Esophagus squamous epithelium (tissue), 5 donors: ENCODE measurements at regions not wholly inside any gene's neighbourhood (a gene's known extent, or its start where the extent isn't known, plus 50 kb on each side); places are given as distances from the start of the nearest gene placed in this dataset.

ENCODE experiments used
- DNase-seq: peaks from one replicate; lab custom pipeline; 2025; lab: John Stamatoyannopoulos, UW
- H3K27ac ChIP-seq, 4 donors: fragments of 200-600 bp; sonication (generic); one replicate each; pipeline ENCODE4 v1.5.1; 2016 to 2019; ENCODE audit warnings: mild to moderate bottlenecking in 1 of 4
- H3K27me3 ChIP-seq, 4 donors: fragments of 200-600 bp; sonication (generic); 1 replicate in 3 of 4; 2 replicates in 1 of 4; pipeline versions ENCODE4 v1.5.1 to v1.6.0; 2017 to 2021; ENCODE audit warnings: antibody characterized with exemption in 1 of 4
- H3K36me3 ChIP-seq, 3 donors: fragments of 200-600 bp; sonication (generic); one replicate each; pipeline ENCODE4 v1.5.1; 2016 to 2019
- H3K4me1 ChIP-seq, 3 donors: fragments of 200-600 bp; sonication (generic); one replicate each; pipeline ENCODE4 v1.5.1; 2017 to 2019
- H3K4me3 ChIP-seq, 4 donors: fragments of 200-600 bp; sonication (generic); 1 replicate in 3 of 4; 2 replicates in 1 of 4; pipeline ENCODE4 v1.5.1; 2016 to 2019; ENCODE audit warnings: mild to moderate bottlenecking in 2 of 4, moderate library complexity in 1 of 4
- H3K9me3 ChIP-seq, 3 donors: fragments of 200-600 bp; sonication (generic); one replicate each; pipeline ENCODE4 v1.5.1; 2016 to 2019
- CTCF ChIP-seq, 6 experiments: fragments of 450-650 bp in 4 of 6; fragments of 200-600 bp in 2 of 6; sonication (generic) in 2 of 6; IDR thresholded peaks; one replicate each; pipeline ENCODE4 v1.5.1; 2016 to 2019; ENCODE audit warnings: antibody characterized with exemption in 6 of 6, mild to moderate bottlenecking in 4 of 6, moderate library complexity in 4 of 6
- POLR2A ChIP-seq, 4 donors: fragments of 450-650 bp; IDR thresholded peaks; one replicate each; pipeline ENCODE4 v1.6.1; 2017; ENCODE audit warnings: antibody characterized with exemption in 4 of 4, mild to moderate bottlenecking in 4 of 4, moderate library complexity in 3 of 4
- WGBS, 2 donors: methylation state at CpG; one replicate each; pipeline ENCODE4 v1.1.5; 2018; 5-methylcytosine and 5-hydroxymethylcytosine counted together
- intact Hi-C: fragments of 100-400 bp; cut with DNase I; formaldehyde crosslinking; loops from one replicate; pipeline ENCODE4 v1.15.0; 2022
- donor health status: DM: yes; HTN: yes; CAD: no.

GRCh38 chr3:194218646-194219453, 82.9 kb downstream of the HES1 start:
- intact Hi-C loops = no loop called here
- peaks cover 0 to 11% (median 0%) of the 10 kb centered on the region in 3 donors for H3K4me1 ChIP-seq
- no peak overlapping the region for H3K4me3 ChIP-seq
- no peak for DNase-seq
- no peaks in the 10 kb centered on the region for H3K9me3 ChIP-seq
- 77 to 89% methylated on average over 11 to 12 of the region's 13 CpGs for WGBS, 2 donors
- H3K36me3 ChIP-seq = no peaks in the 10 kb centered on the region
- TF ChIP-seq POLR2A (IDR thresholded peaks at IDR 0.05) = no peak
- no peak for TF ChIP-seq CTCF (IDR thresholded peaks at IDR 0.05)
- H3K27ac ChIP-seq = no peak overlapping the region
- H3K27me3 ChIP-seq = peaks cover 0 to 5% (median 0%) of the 10 kb centered on the region in 4 donors

- Histone ChIP-seq H3K27ac (no peak overlapping the region), H3K4me1 (peaks cover 0 to 22% (median 0%) of the 10 kb centered on the region in 3 donors), H3K27me3 (peaks cover 0 to 6% (median 0%) of the 10 kb centered on the region in 4 donors), H3K36me3 (no peaks in the 10 kb centered on the region), H3K9me3 (no peaks in the 10 kb centered on the region), H3K4me3 (no peak overlapping the region)
- WGBS, 2 donors = 89 to 91% methylated on average over 10 of the region's 10 CpGs
- intact Hi-C loops = no loop called here
- no peak for DNase-seq
- TF ChIP-seq POLR2A (IDR thresholded peaks at IDR 0.05) = no peak
- TF ChIP-seq CTCF (IDR thresholded peaks at IDR 0.05) = no peak
These were observed 84.0 kb downstream of the HES1 start for GRCh38 chr3:194219826-194220410.

- no peak for DNase-seq
- intact Hi-C loops = no loop called here
- WGBS, 2 donors = 88% methylated on average over 8 of the region's 8 CpGs
- Histone ChIP-seq H3K27ac (peak overlapping the region in 1 of 4 donors; percentile 30), H3K9me3 (no peaks in the 10 kb centered on the region), H3K36me3 (no peaks in the 10 kb centered on the region), H3K4me1 (peaks cover 0 to 32% (median 6%) of the 10 kb centered on the region in 3 donors), H3K4me3 (no peak overlapping the region), H3K27me3 (peaks cover 0 to 16% (median 0%) of the 10 kb centered on the region in 4 donors)
- TF ChIP-seq CTCF (IDR thresholded peaks at IDR 0.05) = no peak
- TF ChIP-seq POLR2A (IDR thresholded peaks at IDR 0.05) = no peak
These were observed 85.0 kb downstream of the HES1 start for GRCh38 chr3:194220901-194221326.

GRCh38 chr3:194221336-194221735, 85.4 kb downstream of the HES1 start:
- no peak for DNase-seq
- H3K27me3 ChIP-seq = peaks cover 0 to 17% (median 0%) of the 10 kb centered on the region in 4 donors
- peaks cover 0 to 34% (median 6%) of the 10 kb centered on the region in 3 donors for H3K4me1 ChIP-seq
- TF ChIP-seq CTCF (IDR thresholded peaks at IDR 0.05) = no peak
- TF ChIP-seq POLR2A (IDR thresholded peaks at IDR 0.05) = no peak
- no peaks in the 10 kb centered on the region for H3K36me3 ChIP-seq
- no peaks in the 10 kb centered on the region for H3K9me3 ChIP-seq
- H3K27ac ChIP-seq = peak overlapping the region in 1 of 4 donors; percentile 30
- 60 to 89% methylated on average over 3 to 4 of the region's 4 CpGs for WGBS, 2 donors
- intact Hi-C loops = no loop called here
- no peak overlapping the region for H3K4me3 ChIP-seq

- Histone ChIP-seq H3K27me3 (peaks cover 0 to 12% (median 0%) of the 10 kb centered on the region in 4 donors), H3K27ac (peak overlapping the region in 2 of 4 donors; percentile 25 to 43), H3K9me3 (no peaks in the 10 kb centered on the region), H3K4me1 (peaks cover 0 to 34% (median 6%) of the 10 kb centered on the region in 3 donors), H3K36me3 (no peaks in the 10 kb centered on the region), H3K4me3 (no peak overlapping the region)
- no peak for TF ChIP-seq POLR2A (IDR thresholded peaks at IDR 0.05)
- TF ChIP-seq CTCF (IDR thresholded peaks at IDR 0.05) = no peak
- intact Hi-C loops = no loop called here
- WGBS, 2 donors = 77 to 83% methylated on average over 4 of the region's 4 CpGs
- no peak for DNase-seq
These were observed 88.0 kb downstream of the HES1 start for GRCh38 chr3:194223951-194224350.
